GM12864 (cell line): ENCODE measurements at regions not wholly inside any gene's neighbourhood (a gene's known extent, or its start where the extent isn't known, plus 50 kb on each side); places are given as distances from the start of the nearest gene placed in this dataset.

Source experiments
- DNase-seq: peaks from one replicate; pipeline ENCODE4 v3.0.0-alpha.2; 2011; ENCODE audit warnings: low read depth
- H3K4me3 ChIP-seq: 2 replicates; pipeline ENCODE4 v1.5.1; 2011; ENCODE audit warnings: mild to moderate bottlenecking, low read depth, low read length, control low read depth
- CTCF ChIP-seq: IDR thresholded peaks from 2 replicates; pipeline ENCODE4 v1.5.1; 2011; ENCODE audit warnings: low read depth, mild to moderate bottlenecking, moderate library complexity, low read length, control low read depth, inconsistent platforms; ENCODE audit errors: missing control alignments

DNA sequence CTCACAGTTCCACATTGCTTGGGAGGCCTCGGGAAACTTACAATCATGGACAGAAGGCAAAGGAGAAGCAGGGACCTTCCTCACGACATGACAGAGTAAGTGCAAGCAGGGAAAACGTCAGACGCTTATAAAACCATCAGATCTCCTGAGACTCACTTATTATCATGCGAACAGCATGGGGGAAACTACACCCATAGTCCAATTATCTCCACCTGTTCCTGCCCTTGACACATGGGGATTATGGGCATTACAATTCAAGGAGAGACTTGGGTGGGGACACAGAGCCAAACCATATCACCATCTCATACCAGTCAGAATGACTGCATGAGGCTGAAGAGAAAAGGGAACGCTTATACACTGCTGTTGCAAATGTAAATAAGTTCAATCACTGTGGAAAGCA lies 1066.9 kb upstream of the PCDH7 start:
- DNase-seq: no peak
- TF ChIP-seq CTCF: no peak
- no peak overlapping the region for H3K4me3 ChIP-seq

GRCh38 chr4:29680644-29681043 lies 1039.5 kb upstream of the PCDH7 start:
- no peak overlapping the region for H3K4me3 ChIP-seq
- DNase-seq: no peak
- TF ChIP-seq CTCF: no peak

- TF ChIP-seq CTCF: no peak
- DNase-seq: no peak
- H3K4me3 ChIP-seq: no peak overlapping the region
These were observed 1016.1 kb upstream of the PCDH7 start for GRCh38 chr4:29704059-29704458.

- H3K4me3 ChIP-seq: no peak overlapping the region
- no peak for TF ChIP-seq CTCF
- DNase-seq: no peak
These were observed 1011.7 kb upstream of the PCDH7 start for GRCh38 chr4:29708473-29708872.

GRCh38 chr4:29710519-29710918 lies 1009.6 kb upstream of the PCDH7 start:
- no peak for TF ChIP-seq CTCF
- DNase-seq: no peak

DNA sequence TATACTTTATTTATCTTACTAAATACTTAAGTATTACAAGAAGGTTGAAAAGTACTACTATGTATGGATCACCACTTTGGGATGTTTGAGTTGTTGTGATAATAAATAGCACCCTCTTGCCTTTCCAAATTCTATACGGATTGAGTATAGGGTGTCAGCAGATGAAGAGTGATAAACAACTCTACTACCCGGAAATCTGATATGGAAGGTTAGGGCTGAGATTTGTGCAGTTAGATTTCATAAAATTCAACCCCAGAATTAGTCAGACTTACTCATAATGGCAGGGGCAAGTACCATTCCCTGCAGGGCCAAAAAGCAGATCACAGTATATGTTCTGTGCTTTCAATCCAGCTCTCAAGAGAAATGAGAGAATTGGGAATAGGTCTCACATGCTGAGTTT lies 1008.9 kb upstream of the PCDH7 start:
- no peak for TF ChIP-seq CTCF
- H3K4me3 ChIP-seq: no peak overlapping the region
- no peak for DNase-seq

More at GRCh38 chr4:29710519-29710918, 1009.6 kb upstream of the PCDH7 start:
- no peak overlapping the region for H3K4me3 ChIP-seq

GRCh38 chr4:29717287-29718057 lies 1002.7 kb upstream of the PCDH7 start:
- no peak overlapping the region for H3K4me3 ChIP-seq
- no peak for DNase-seq
- no peak for TF ChIP-seq CTCF
